ENCODE measurements at regions not wholly inside any gene's neighbourhood (a gene's known extent, or its start where the extent isn't known, plus 50 kb on each side); places are given as distances from the start of the nearest gene placed in this dataset.

DNA sequence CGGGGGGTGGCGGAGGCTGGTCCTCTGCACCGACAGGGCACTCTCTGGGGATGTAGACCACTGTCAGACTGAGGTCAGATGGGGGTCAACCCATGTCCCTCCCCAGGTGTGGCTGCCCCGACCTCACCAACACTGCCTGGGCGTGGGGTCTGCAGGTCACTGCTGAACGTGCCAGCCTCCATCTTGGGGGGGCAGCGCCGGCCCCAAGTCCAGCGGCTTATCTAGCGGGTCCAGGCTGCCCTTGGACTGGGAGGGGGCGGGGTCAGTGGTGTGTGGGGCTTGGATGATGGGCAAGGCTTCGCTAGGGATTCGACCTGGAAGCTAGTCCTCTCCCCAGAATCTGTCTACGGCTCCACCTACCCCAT lies 178.2 kb downstream of the IGLL1 start:
- no peak for DNase-seq (ENCODE audit: low spot score in 2 of 2)
- 42 to 52% methylated on average over 12 to 13 of the region's 14 CpGs for WGBS, 2 donors
- intact Hi-C loops (cut with DNase I; ENCODE audit: low total_unique reads), result no loop called here
- no peak for TF ChIP-seq POLR2A (IDR thresholded peaks at IDR 0.05)
- TF ChIP-seq, protein P1, sequence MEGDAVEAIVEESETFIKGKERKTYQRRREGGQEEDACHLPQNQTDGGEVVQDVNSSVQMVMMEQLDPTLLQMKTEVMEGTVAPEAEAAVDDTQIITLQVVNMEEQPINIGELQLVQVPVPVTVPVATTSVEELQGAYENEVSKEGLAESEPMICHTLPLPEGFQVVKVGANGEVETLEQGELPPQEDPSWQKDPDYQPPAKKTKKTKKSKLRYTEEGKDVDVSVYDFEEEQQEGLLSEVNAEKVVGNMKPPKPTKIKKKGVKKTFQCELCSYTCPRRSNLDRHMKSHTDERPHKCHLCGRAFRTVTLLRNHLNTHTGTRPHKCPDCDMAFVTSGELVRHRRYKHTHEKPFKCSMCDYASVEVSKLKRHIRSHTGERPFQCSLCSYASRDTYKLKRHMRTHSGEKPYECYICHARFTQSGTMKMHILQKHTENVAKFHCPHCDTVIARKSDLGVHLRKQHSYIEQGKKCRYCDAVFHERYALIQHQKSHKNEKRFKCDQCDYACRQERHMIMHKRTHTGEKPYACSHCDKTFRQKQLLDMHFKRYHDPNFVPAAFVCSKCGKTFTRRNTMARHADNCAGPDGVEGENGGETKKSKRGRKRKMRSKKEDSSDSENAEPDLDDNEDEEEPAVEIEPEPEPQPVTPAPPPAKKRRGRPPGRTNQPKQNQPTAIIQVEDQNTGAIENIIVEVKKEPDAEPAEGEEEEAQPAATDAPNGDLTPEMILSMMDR (IDR thresholded peaks at IDR 0.05), result no peak
- H3K4me3 ChIP-seq (ENCODE audit: low read depth, poor library complexity, severe bottlenecking), result no peak overlapping the region

DNA sequence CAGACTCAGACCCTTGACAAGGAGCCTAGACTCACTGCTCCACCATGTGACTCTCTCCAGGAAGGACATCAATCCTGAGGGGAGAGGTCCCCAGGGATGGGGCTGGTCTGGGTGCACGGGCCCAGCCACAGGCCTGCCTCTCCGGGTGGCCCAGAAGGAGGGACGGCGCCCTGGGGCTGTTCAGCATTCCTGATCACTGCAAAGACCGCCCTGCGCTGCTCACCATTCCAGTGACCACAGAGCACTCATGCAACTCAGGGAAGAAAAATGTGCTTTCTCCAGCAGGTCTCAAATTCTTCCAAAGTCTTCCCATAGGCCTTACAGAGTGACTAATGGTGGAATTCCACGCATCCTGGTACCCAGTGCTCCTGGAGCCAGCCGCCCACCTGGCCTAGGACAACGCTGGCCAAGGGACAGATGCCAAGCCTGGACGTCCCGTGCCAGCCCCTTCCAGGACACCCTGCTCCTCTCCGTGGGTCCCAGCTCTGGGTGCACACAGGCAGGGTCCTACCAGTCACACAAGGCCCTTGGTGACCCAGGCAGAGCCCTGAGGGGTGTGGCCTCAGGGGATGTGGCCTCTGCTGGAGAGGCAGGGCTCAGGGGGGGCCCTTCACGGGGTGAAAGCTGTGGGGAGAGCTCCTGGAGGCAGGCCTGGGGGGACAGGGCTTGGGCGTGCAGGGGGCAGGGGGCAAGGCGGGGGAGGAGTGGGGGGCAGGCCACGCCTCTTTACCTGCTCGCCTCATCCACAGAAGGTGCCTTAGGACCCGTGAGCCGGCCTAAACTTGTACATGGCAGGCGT lies 178.8 kb downstream of the IGLL1 start:
- no peak for DNase-seq (ENCODE audit: low spot score in 2 of 2)
- H3K4me3 ChIP-seq (ENCODE audit: low read depth, poor library complexity, severe bottlenecking), result no peak overlapping the region
- 67 to 85% methylated on average over 8 to 14 of the region's 20 CpGs for WGBS, 2 donors
- intact Hi-C loops (cut with DNase I; ENCODE audit: low total_unique reads), result no loop called here
- TF ChIP-seq, protein P1 (IDR thresholded peaks at IDR 0.05), result no peak
- TF ChIP-seq POLR2A (IDR thresholded peaks at IDR 0.05), result no peak

DNA sequence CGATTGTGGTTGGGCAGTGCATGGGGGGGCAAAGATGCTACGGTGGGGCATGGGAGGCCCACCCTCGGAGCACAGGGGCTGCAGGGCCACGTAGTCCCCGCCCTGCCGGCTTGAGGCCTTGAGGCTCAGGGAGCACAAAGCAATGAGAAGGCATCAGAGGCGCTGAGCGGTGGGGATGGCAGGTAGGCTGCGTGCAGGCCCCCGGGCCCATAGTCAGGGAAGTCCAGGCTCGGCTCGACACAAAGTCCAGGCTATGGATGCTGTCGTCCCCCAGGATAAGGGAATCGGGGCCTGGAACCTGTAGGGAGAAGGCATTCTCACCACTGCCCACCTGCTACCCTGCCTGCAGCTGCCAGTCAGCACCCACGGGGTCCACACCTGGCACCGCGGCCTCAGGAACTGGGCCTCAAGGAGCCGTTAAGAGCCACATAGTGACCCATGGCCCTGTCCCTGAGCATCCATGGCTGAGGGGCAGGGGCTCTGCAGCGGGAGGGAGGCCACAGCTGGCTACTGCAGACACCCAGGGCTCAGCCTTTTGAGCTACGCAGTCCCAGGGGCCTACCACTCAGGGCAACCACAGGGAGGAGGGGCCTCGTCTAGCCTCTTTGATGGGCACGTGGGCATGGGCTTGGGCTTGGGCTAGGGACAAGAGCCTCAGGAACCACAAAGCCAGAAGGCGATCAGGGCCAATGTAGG lies 179.7 kb downstream of the IGLL1 start:
- DNase-seq (ENCODE audit: low spot score in 2 of 2), result no peak
- H3K4me3 ChIP-seq (ENCODE audit: low read depth, poor library complexity, severe bottlenecking), result no peak overlapping the region
- 87 to 92% methylated on average over 19 to 23 of the region's 23 CpGs for WGBS, 2 donors
- intact Hi-C loops (cut with DNase I; ENCODE audit: low total_unique reads), result no loop called here
- TF ChIP-seq, protein P1 (IDR thresholded peaks at IDR 0.05), result no peak
- TF ChIP-seq POLR2A (IDR thresholded peaks at IDR 0.05), result no peak

DNA sequence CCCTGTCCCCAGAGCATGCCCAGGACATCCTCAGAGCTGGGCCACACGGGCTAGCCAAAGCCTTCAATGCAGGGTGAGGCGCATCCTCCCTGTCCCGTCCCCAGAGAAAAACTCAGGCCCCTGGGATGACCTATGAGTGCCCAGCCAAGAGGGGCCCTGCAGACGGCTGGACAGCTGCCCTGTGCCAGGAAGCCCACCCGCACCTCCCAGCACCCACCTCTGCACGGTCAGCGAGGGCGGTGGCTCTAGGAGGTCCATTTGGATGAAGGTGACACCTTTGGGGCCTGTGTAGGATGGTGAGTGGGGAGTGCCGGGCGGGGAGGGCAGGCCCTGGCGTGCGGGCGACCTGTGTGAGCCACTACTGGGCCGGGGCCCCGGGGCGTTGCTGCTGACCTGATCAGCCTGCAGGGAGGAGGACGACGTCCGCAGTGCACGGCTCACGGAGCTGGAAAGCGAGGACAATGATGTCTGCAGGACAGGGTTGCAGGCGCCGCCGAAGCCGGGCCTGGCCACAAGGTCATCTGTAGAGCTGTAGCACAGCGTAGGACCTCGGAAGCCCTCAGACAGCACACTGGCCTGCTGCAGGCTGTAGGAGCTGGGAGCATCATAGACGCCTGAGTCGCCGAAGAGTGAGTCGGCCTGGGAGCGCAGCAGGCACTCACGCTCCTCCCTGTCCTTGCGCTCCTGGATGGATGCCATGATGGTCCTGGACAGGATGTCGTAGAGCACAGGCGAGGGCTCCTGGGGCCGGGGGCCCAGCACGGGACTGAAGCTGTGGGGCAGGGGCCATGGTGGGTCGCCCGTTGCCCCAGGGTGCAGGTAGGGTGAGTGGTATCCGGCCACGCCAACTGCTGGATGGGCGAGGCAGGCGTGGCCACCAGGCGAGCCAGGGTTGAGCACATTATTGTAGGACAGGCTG lies 180.5 kb downstream of the IGLL1 start:
- intact Hi-C loops (cut with DNase I; ENCODE audit: low total_unique reads), result no loop called here
- no peak for TF ChIP-seq POLR2A (IDR thresholded peaks at IDR 0.05)
- TF ChIP-seq, protein P1 (IDR thresholded peaks at IDR 0.05), result no peak
- DNase-seq (ENCODE audit: low spot score in 2 of 2), result no peak
- WGBS, 2 donors, result 86 to 88% methylated on average over 36 to 38 of the region's 46 CpGs
- H3K4me3 ChIP-seq (ENCODE audit: low read depth, poor library complexity, severe bottlenecking), result no peak overlapping the region

DNA sequence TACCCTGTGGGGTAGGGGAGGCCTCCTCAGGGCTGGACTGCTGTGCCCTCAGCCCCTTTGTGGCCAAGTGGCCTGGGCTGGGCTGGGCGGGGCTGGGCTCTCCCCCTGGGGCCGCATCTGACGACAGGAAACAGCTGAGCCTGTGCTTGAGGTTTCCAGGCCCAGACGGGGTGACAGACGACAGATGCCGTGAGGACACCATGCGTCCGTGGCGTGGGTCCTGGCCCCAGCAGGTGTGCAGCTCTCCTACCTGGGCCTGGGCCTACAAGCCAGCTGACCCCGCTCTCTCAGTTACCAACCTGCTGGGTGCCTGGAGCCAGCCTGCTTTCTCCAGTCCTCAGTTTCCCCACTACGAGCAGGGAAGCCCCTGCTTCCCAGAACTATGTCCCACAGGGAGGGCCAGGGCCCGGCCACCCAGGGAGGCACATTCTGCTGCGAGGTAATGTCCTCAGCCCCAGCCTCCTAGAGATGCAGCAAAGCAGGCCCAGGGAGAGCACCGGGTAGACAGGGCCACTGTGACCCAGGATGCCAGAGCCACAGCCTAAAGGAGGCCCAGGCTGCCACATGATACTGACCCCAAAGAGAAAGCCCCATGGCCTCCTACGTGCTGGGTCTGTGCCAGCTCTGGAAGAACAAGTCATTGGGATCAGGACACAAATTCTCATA lies 181.3 kb downstream of the IGLL1 start:
- no peak overlapping the region for H3K4me3 ChIP-seq (ENCODE audit: low read depth, poor library complexity, severe bottlenecking)

More for the DNA sequence above, 181.3 kb downstream of the IGLL1 start:
- DNase-seq (ENCODE audit: low spot score in 2 of 2), result no peak
- no peak for TF ChIP-seq POLR2A (IDR thresholded peaks at IDR 0.05)
- TF ChIP-seq, protein P1 (IDR thresholded peaks at IDR 0.05), result no peak
- intact Hi-C loops (cut with DNase I; ENCODE audit: low total_unique reads), result no loop called here
- WGBS, 2 donors, result 74 to 94% methylated on average over 8 to 14 of the region's 15 CpGs

Measured in lower leg skin (tissue), 4 donors.